GM18873 (cell line): ENCODE measurements at regions not wholly inside any gene's neighbourhood (a gene's known extent, or its start where the extent isn't known, plus 50 kb on each side); places are given as distances from the start of the nearest gene placed in this dataset.
"Not testable (repeated sequence)": the region's sequence is repeated elsewhere in the genome, so short reads cannot be mapped to it uniquely, and the experiment has no call there.

ENCODE experiments used
- ATAC-seq: cut with Tn5 transposase; IDR thresholded peaks from one replicate; pipeline ENCODE4 v1.9.1; 2021; ENCODE audit warnings: mild to moderate bottlenecking, moderate library complexity, moderate number of reproducible peaks; ENCODE audit not compliant: unreplicated experiment, low FRiP score

- no peak for ATAC-seq
Observed at GRCh38 chr1:221283532-221283931, 404.3 kb downstream of the HLX start.

GRCh38 chr1:221284028-221284427 lies 404.8 kb downstream of the HLX start:
- no peak for ATAC-seq

- not testable (repeated sequence) for ATAC-seq
Observed at GRCh38 chr1:221284991-221285390, 405.7 kb downstream of the HLX start.

GRCh38 chr1:221285458-221286210 lies 406.4 kb downstream of the HLX start:
- ATAC-seq, result not testable (repeated sequence)

GRCh38 chr1:221286399-221286798 lies 407.2 kb downstream of the HLX start:
- no peak for ATAC-seq

GRCh38 chr1:221289103-221289502 lies 409.9 kb downstream of the HLX start:
- ATAC-seq, result no peak

GRCh38 chr1:221290669-221291068 lies 411.4 kb downstream of the HLX start:
- no peak for ATAC-seq

- ATAC-seq, result no peak
Observed at GRCh38 chr1:221291113-221291512, 411.9 kb downstream of the HLX start.

- no peak for ATAC-seq
Observed at GRCh38 chr1:221292652-221293051, 413.4 kb downstream of the HLX start.

- no peak for ATAC-seq
Observed at GRCh38 chr1:221294242-221294641, 415.0 kb downstream of the HLX start.

GRCh38 chr1:221302357-221302756 lies 423.1 kb downstream of the HLX start:
- ATAC-seq, result no peak

GRCh38 chr1:221302810-221303209 lies 423.6 kb downstream of the HLX start:
- ATAC-seq, result no peak

GRCh38 chr1:221303623-221304022 lies 424.4 kb downstream of the HLX start:
- no peak for ATAC-seq

- no peak for ATAC-seq
Observed at GRCh38 chr1:221306239-221306638, 427.0 kb downstream of the HLX start.

GRCh38 chr1:221308534-221309511 lies 429.6 kb downstream of the HLX start:
- no peak for ATAC-seq

GRCh38 chr1:221309723-221310122 lies 430.5 kb downstream of the HLX start:
- ATAC-seq, result no peak

GRCh38 chr1:221310180-221310579 lies 430.9 kb downstream of the HLX start:
- no peak for ATAC-seq

- no peak for ATAC-seq
Observed at GRCh38 chr1:221315330-221315729, 426.6 kb downstream of the DUSP10 start.

GRCh38 chr1:221316491-221317056 lies 425.3 kb downstream of the DUSP10 start:
- ATAC-seq, result no peak

GRCh38 chr1:221317537-221317936 lies 424.4 kb downstream of the DUSP10 start:
- ATAC-seq, result no peak

- ATAC-seq, result no peak
Observed at GRCh38 chr1:221327954-221328353, 413.9 kb downstream of the DUSP10 start.
